GM23338 (cell line): ENCODE measurements at regions not wholly inside any gene's neighbourhood (a gene's known extent, or its start where the extent isn't known, plus 50 kb on each side); places are given as distances from the start of the nearest gene placed in this dataset.

Source experiments
- CREB1 ChIP-seq: fragments of 250-450 bp; sonication (Bioruptor Pico); IDR thresholded peaks from 2 replicates; pipeline ENCODE4 v1.5.0; 2020; ENCODE audit warnings: low read depth, mild to moderate bottlenecking, moderate library complexity
- ETS1 ChIP-seq: IDR thresholded peaks from 2 replicates; pipeline ENCODE4 v1.6.1; 2016; ENCODE audit warnings: antibody characterized with exemption
- EZH2 ChIP-seq: fragments of 200-600 bp; sonication (generic); IDR thresholded peaks from one replicate; pipeline ENCODE4 v1.8.0; 2017; ENCODE audit warnings: antibody characterized with exemption, mild to moderate bottlenecking, low read depth; ENCODE audit not compliant: unreplicated experiment
- EZH2phosphoT487 ChIP-seq: fragments of 200-600 bp; sonication (generic); IDR thresholded peaks from one replicate; pipeline ENCODE4 v1.8.1; 2018; ENCODE audit warnings: antibody characterized with exemption; ENCODE audit not compliant: unreplicated experiment
- JUNB ChIP-seq: IDR thresholded peaks from one replicate; pipeline ENCODE4 v1.6.1; 2016; ENCODE audit warnings: antibody characterized with exemption; ENCODE audit not compliant: unreplicated experiment
- NANOG ChIP-seq: IDR thresholded peaks from 2 replicates; pipeline ENCODE4 v1.6.1; 2016; ENCODE audit warnings: antibody characterized with exemption, borderline replicate concordance
- POLR2AphosphoS5 ChIP-seq: IDR thresholded peaks from 2 replicates; pipeline ENCODE4 v1.6.1; 2016; ENCODE audit warnings: antibody characterized with exemption, low read depth
- REST ChIP-seq: IDR thresholded peaks from one replicate; pipeline ENCODE4 v1.6.1; 2018; ENCODE audit warnings: antibody characterized with exemption; ENCODE audit not compliant: unreplicated experiment
- ZNF331 ChIP-seq: fragments of 250-450 bp; sonication (Bioruptor Pico); IDR thresholded peaks from 2 replicates; pipeline ENCODE4 v1.5.0; 2020; ENCODE audit warnings: low read depth, mild to moderate bottlenecking, moderate library complexity
- TF ChIP-seq, protein P1 (sequence below), 2 experiments: fragments of 200-600 bp in 1 of 2; sonication (generic) in 1 of 2; conservative IDR thresholded peaks; 2 replicates each; pipeline versions ENCODE4 v1.5.1 to v1.6.1; 2016 to 2017; ENCODE audit warnings: antibody characterized with exemption in 2 of 2, low read depth in 2 of 2, mild to moderate bottlenecking in 2 of 2, moderate library complexity in 1 of 2

DNA sequence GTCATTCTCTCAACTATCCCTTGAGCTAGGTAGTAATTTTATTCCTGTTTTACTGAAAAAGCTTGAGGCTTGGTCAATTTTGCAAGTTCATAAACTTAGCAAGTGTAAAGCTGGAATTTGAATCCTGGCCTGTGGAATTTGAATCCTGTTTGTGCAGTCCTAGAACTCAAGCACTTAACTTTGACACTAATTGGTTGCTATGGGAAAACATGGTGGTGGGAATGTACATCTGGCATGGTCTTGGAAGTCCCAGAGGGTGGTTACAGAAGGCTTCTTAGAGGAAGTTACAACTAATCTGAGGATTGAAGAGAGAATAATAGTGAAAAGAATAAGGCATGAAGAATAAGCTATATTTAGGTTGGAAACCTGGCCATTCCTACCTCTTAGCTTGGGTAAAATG is 66.5 kb upstream of the LIN7C start:
- TF ChIP-seq POLR2AphosphoS5 (no peak), JUNB (no peak), EZH2phosphoT487 (no peak), EZH2 (no peak), ETS1 (no peak), REST (no peak), CREB1 (CRISPR knock-in tag) (no peak), NANOG (no peak), ZNF331 (CRISPR knock-in tag) (no peak)
- TF ChIP-seq, protein P1, sequence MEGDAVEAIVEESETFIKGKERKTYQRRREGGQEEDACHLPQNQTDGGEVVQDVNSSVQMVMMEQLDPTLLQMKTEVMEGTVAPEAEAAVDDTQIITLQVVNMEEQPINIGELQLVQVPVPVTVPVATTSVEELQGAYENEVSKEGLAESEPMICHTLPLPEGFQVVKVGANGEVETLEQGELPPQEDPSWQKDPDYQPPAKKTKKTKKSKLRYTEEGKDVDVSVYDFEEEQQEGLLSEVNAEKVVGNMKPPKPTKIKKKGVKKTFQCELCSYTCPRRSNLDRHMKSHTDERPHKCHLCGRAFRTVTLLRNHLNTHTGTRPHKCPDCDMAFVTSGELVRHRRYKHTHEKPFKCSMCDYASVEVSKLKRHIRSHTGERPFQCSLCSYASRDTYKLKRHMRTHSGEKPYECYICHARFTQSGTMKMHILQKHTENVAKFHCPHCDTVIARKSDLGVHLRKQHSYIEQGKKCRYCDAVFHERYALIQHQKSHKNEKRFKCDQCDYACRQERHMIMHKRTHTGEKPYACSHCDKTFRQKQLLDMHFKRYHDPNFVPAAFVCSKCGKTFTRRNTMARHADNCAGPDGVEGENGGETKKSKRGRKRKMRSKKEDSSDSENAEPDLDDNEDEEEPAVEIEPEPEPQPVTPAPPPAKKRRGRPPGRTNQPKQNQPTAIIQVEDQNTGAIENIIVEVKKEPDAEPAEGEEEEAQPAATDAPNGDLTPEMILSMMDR (conservative IDR thresholded peaks at IDR 0.05; ENCODE audit: low read depth in 2 of 2) = no peak
